BJ (cell line): ENCODE measurements at regions not wholly inside any gene's neighbourhood (a gene's known extent, or its start where the extent isn't known, plus 50 kb on each side); places are given as distances from the start of the nearest gene placed in this dataset.

ENCODE experiments used
- CTCF ChIA-PET: fragments of 350-600 bp; formaldehyde crosslinking; extraction: SDS; loops from one replicate; lab custom pipeline; 2021; ENCODE audit warnings: antibody characterized with exemption, inconsistent platforms; lab: Yijun Ruan, JAX
- POLR2A ChIA-PET: fragments of 300-600 bp; sonication (Branson Sonifier 250); formaldehyde crosslinking; extraction: SDS; loops from one replicate; lab custom pipeline; 2021; ENCODE audit warnings: antibody characterized with exemption; lab: Charles Lee
- DNase-seq: peaks from one replicate; pipeline ENCODE4 v3.0.0-alpha.2; 2011; ENCODE audit warnings: low read depth
- H3K27me3 ChIP-seq: 2 replicates; pipeline ENCODE4 v1.6.0; 2011; ENCODE audit warnings: low read length; ENCODE audit not compliant: control insufficient read depth, insufficient read depth
- H3K36me3 ChIP-seq: 2 replicates; pipeline ENCODE4 v1.5.1; 2011; ENCODE audit warnings: low read length; ENCODE audit not compliant: control insufficient read depth, insufficient read depth
- H3K4me3 ChIP-seq: 2 replicates; pipeline ENCODE4 v1.5.1; 2011; ENCODE audit warnings: low read depth, mild to moderate bottlenecking, control low read depth, low read length
- TF ChIP-seq, protein P1 (sequence below): IDR thresholded peaks from 2 replicates; pipeline ENCODE4 v1.5.1; 2011; ENCODE audit warnings: low read depth, mild to moderate bottlenecking, control low read depth, inconsistent platforms, low read length, moderate library complexity; ENCODE audit not compliant: insufficient read depth

DNA sequence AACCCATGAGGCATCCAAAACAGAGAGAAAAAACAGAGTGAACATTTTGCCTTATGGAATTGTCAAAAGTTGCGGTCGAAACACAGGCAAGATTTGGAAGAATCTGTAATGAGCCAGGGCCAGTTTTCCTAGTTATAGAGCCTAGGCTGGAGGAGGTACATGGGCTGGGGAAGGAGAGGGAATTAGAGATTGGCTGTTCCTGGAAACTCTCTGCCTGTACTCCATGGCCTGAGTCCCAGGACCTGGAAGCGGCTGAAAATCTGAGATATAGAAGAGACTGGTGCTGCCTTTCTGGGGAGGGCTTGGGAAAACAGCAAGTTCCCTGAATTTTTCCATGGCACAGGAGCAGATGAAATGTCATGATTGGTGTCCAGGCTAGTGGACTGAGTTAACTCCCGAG, 122.8 kb upstream of the KLF12 start:
- TF ChIP-seq, protein P1, sequence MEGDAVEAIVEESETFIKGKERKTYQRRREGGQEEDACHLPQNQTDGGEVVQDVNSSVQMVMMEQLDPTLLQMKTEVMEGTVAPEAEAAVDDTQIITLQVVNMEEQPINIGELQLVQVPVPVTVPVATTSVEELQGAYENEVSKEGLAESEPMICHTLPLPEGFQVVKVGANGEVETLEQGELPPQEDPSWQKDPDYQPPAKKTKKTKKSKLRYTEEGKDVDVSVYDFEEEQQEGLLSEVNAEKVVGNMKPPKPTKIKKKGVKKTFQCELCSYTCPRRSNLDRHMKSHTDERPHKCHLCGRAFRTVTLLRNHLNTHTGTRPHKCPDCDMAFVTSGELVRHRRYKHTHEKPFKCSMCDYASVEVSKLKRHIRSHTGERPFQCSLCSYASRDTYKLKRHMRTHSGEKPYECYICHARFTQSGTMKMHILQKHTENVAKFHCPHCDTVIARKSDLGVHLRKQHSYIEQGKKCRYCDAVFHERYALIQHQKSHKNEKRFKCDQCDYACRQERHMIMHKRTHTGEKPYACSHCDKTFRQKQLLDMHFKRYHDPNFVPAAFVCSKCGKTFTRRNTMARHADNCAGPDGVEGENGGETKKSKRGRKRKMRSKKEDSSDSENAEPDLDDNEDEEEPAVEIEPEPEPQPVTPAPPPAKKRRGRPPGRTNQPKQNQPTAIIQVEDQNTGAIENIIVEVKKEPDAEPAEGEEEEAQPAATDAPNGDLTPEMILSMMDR = no peak
- POLR2A ChIA-PET = no interaction called here
- CTCF ChIA-PET = no interaction called here

DNA sequence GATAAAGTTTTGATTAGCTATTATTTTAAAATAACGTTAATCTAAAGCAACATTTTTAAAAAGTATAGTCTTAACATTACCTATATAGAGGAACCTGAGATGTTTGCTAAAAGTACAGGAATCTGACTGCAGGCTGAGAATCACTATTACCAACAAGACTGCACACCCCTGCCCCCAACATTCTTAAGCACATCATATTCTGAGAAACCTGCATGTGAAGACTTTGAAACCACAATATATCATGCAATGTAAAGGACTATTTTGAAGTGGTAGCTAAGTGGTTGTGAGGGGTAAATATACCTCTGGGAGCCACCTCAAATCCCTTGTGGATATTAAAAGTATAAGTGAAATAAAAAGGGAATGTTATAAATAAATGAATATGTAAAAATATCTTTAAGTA, 119.0 kb upstream of the KLF12 start:
- TF ChIP-seq, protein P1 = no peak
- ChIA-PET CTCF (interaction anchor here (0.5 to 1.7 kb wide), 2 partner anchors 33 to 722 kb away, joined by 3 read pairs; no protein-coding TSS in a partner anchor), POLR2A (no interaction called here)
- no peaks in the 10 kb centered on the region for H3K27me3 ChIP-seq
- DNase-seq = no peak
- H3K4me3 ChIP-seq = no peak overlapping the region
- H3K36me3 ChIP-seq = no peaks in the 10 kb centered on the region

More for the DNA sequence above, 122.8 kb upstream of the KLF12 start:
- Histone ChIP-seq H3K36me3 (no peaks in the 10 kb centered on the region), H3K27me3 (no peaks in the 10 kb centered on the region), H3K4me3 (no peak overlapping the region)
- no peak for DNase-seq

DNA sequence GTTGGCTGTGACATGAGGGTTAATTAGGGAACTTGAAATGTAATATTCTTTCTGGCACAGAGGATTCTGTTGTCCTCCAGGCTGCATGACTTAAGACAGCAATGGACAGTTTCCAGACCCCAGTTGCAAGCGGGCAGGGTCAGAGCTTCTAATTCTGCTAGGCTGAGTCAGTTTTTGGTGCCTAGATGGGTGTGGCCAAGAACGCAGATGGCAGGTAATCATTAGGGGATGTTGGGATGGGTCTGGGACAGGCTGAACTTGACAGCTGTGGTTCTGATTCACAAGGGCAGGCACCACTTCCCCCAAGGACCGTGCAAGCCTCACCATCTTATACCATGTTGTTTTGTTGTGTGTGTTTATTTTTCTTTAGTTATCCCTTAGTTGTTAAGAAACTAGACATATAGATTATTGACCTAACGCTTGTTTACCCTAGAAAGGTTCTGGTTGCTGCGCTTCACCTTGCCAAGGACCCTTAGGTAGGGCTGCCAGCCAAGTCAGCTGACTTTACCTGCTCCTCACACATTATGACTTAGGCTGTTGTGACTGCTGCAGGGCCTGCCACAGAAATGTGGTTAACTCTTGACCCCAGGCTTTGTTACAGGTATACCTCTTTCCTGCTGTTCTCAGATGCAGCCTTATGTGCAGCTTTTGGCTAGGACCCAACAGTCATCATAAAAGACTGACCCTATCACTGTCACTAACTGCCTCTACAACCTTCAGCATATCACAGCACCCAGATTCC, 117.7 kb upstream of the KLF12 start:
- no peaks in the 10 kb centered on the region for H3K36me3 ChIP-seq
- H3K27me3 ChIP-seq = no peaks in the 10 kb centered on the region
- CTCF ChIA-PET = interaction anchor here (0.6 to 1.7 kb wide), 2 partner anchors 32 to 34 kb away, joined by 3 read pairs; no protein-coding TSS in a partner anchor
- TF ChIP-seq, protein P1 = no peak
- POLR2A ChIA-PET = no interaction called here
- no peak overlapping the region for H3K4me3 ChIP-seq
- DNase-seq = no peak

DNA sequence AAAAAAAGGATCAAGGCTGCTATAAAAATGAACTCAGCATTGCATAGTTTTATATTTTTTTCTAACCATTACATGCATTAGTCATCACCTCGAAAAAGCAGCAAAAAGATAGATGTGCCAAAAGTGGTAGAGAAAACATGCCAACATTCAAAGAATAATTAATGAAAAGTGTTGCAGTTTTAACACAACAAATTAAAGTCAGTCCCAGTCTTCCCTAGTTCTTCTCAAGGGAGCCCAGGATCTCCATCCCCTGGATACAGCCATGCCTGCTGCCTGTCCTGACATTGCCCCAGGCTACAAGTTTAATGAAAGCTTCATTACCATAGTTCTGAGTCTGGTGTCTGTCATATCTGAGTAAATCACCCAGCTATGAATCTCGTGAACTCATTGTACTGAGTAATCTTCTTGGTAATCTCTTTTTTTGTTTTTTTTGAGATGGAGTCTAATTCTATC, 116.6 kb upstream of the KLF12 start:
- no peak for DNase-seq
- Histone ChIP-seq H3K36me3 (no peaks in the 10 kb centered on the region), H3K27me3 (no peaks in the 10 kb centered on the region), H3K4me3 (no peak overlapping the region)
- ChIA-PET CTCF (no interaction called here), POLR2A (no interaction called here)
- TF ChIP-seq, protein P1 = no peak

DNA sequence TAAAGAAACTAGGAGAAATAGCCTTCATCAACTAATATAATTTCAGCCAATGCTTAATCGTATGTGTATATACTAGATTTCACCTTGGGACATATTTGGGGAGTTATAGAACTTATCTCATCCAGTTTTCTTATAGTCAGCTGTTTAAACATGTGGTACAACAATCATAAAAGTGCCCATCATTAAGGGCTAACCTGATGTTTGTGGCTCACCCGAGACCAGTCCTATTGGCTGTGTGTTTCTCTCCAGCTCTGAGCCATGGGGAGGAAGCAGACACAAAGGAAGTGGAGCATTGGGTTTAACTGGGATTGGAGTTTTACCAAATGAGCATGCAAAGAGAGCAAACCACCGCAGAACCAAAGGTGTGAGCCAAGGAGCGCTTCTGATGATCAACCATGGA, 114.3 kb upstream of the KLF12 start:
- no peak overlapping the region for H3K4me3 ChIP-seq
- no peaks in the 10 kb centered on the region for H3K27me3 ChIP-seq
- CTCF ChIA-PET = no interaction called here
- POLR2A ChIA-PET = no interaction called here
- DNase-seq = no peak
- TF ChIP-seq, protein P1 = no peak
- H3K36me3 ChIP-seq = no peaks in the 10 kb centered on the region
